Neural cell (in vitro differentiated cells): ENCODE measurements at regions not wholly inside any gene's neighbourhood (a gene's known extent, or its start where the extent isn't known, plus 50 kb on each side); places are given as distances from the start of the nearest gene placed in this dataset.

Experiments used
- CTCF ChIP-seq: fragments of 450-650 bp; IDR thresholded peaks from 2 replicates; pipeline ENCODE4 v1.5.1; 2014; ENCODE audit warnings: antibody characterized with exemption, mild to moderate bottlenecking, moderate library complexity; ENCODE audit not compliant: poor library complexity, severe bottlenecking
- EP300 ChIP-seq: fragments of 450-650 bp; conservative IDR thresholded peaks from 2 replicates; pipeline ENCODE4 v1.6.1; 2014; ENCODE audit warnings: antibody characterized with exemption, mild to moderate bottlenecking, moderate library complexity; ENCODE audit not compliant: poor library complexity, severe bottlenecking
- POLR2AphosphoS5 ChIP-seq: IDR thresholded peaks from 2 replicates; pipeline ENCODE4 v1.6.1; 2012
- RAD21 ChIP-seq: fragments of 450-650 bp; conservative IDR thresholded peaks from 2 replicates; pipeline ENCODE4 v1.6.1; 2014; ENCODE audit warnings: antibody characterized with exemption, mild to moderate bottlenecking, moderate library complexity

GRCh38 chr2:240278661-240279060 is 138.2 kb upstream of the OTOS start:
- TF ChIP-seq CTCF (no peak), POLR2AphosphoS5 (no peak), EP300 (no peak), RAD21 (no peak)
